A549 (cell line): ENCODE measurements at regions not wholly inside any gene's neighbourhood (a gene's known extent, or its start where the extent isn't known, plus 50 kb on each side); places are given as distances from the start of the nearest gene placed in this dataset.

Experiments used
- ATAC-seq, 2 experiments: fragments of 200-7000 bp in 1 of 2; fragments of >200 bp in 1 of 2; cut with Nextera tagmentation in 1 of 2; cut with Tn5 transposase in 1 of 2; 3 replicates each; pipeline versions ENCODE4 v1.8.0 to v1.9.1; 2018 to 2020; ENCODE audit warnings: mild to moderate bottlenecking in 1 of 2, moderate library complexity in 1 of 2
- CTCF ChIA-PET: fragments of 300-600 bp; sonication (Branson Sonifier 250); formaldehyde crosslinking; extraction: SDS; loops from one replicate; lab custom pipeline; 2021; ENCODE audit warnings: antibody characterized with exemption, inconsistent platforms; lab: Yijun Ruan, JAX
- POLR2A ChIA-PET: fragments of 350-600 bp; formaldehyde crosslinking; extraction: SDS; loops from one replicate; lab custom pipeline; 2021; ENCODE audit warnings: antibody characterized with exemption, inconsistent platforms; lab: Yijun Ruan, JAX
- DNase-seq, 2 experiments: peaks; one replicate each; pipeline versions ENCODE4 v3.0.0 to v3.0.0-alpha.2; 2011 to 2016; ENCODE audit warnings: low read depth in 1 of 2, low spot score in 1 of 2
- FAIRE-seq: peaks from 2 replicates; lab custom pipeline; 2011; peaks lifted over from hg19 to GRCh38; lab: Jason Lieb, UNC
- H3K27ac ChIP-seq, 2 experiments: fragments of >200 bp; sonication (Bioruptor Twin); formaldehyde crosslinking; 3 replicates each; pipeline ENCODE4 v1.5.1; 2016 to 2017
- H3K4me1 ChIP-seq: fragments of >200 bp; sonication (Bioruptor Twin); formaldehyde crosslinking; 3 replicates; pipeline ENCODE4 v1.6.1; 2016
- H3K4me2 ChIP-seq: fragments of >200 bp; sonication (Bioruptor Twin); formaldehyde crosslinking; 3 replicates; pipeline ENCODE4 v1.6.1; 2016
- H3K4me3 ChIP-seq: fragments of >200 bp; sonication (Bioruptor Twin); formaldehyde crosslinking; 3 replicates; pipeline ENCODE4 v1.5.1; 2016
- H3K9me3 ChIP-seq: fragments of >200 bp; sonication (Bioruptor Twin); formaldehyde crosslinking; 3 replicates; pipeline ENCODE4 v1.6.1; 2016
- BCL3 ChIP-seq: fragments of >200 bp; sonication (Bioruptor Twin); formaldehyde crosslinking; IDR thresholded peaks from 3 replicates; pipeline ENCODE4 v1.6.1; 2016
- CBX2 ChIP-seq: fragments of 200-600 bp; sonication (generic); IDR thresholded peaks from 2 replicates; pipeline ENCODE4 v1.6.1; 2016; ENCODE audit warnings: low read depth, mild to moderate bottlenecking, borderline replicate concordance
- CHD2 ChIP-seq: fragments of 150-350 bp; IDR thresholded peaks from 2 replicates; pipeline ENCODE4 v1.6.1; 2014; ENCODE audit warnings: low read length; ENCODE audit not compliant: partially characterized antibody
- EHMT2 ChIP-seq: fragments of 200-600 bp; sonication (generic); IDR thresholded peaks from 2 replicates; pipeline ENCODE4 v1.6.1; 2016; ENCODE audit warnings: antibody characterized with exemption, low read depth, mild to moderate bottlenecking, moderate library complexity
- GATA3 ChIP-seq: IDR thresholded peaks from 2 replicates; pipeline ENCODE4 v1.6.1; 2012; ENCODE audit warnings: borderline replicate concordance
- HOXB13 ChIP-seq: fragments of 250-450 bp; sonication (Bioruptor Pico); IDR thresholded peaks from 2 replicates; pipeline ENCODE4 v1.5.0; 2020; ENCODE audit warnings: low read depth, mild to moderate bottlenecking, moderate library complexity
- HOXB5 ChIP-seq: fragments of 250-450 bp; sonication (Bioruptor Pico); IDR thresholded peaks from 2 replicates; pipeline ENCODE4 v1.5.0; 2020; ENCODE audit warnings: mild to moderate bottlenecking, moderate library complexity
- JUNB ChIP-seq: fragments of >200 bp; sonication (Bioruptor Twin); formaldehyde crosslinking; IDR thresholded peaks from 2 replicates; pipeline ENCODE4 v1.6.1; 2016
- KDM1A ChIP-seq: fragments of 200-600 bp; sonication (generic); IDR thresholded peaks from 2 replicates; pipeline ENCODE4 v1.6.1; 2016; ENCODE audit warnings: low read depth, mild to moderate bottlenecking
- MAFK ChIP-seq: fragments of 450-650 bp; IDR thresholded peaks from 2 replicates; pipeline ENCODE4 v1.6.1; 2014; ENCODE audit not compliant: partially characterized antibody
- MAX ChIP-seq: IDR thresholded peaks from 2 replicates; pipeline ENCODE4 v1.6.1; 2012
- MYC ChIP-seq: IDR thresholded peaks from 2 replicates; pipeline ENCODE4 v1.6.1; 2012; ENCODE audit warnings: mild to moderate bottlenecking, inconsistent platforms, low read length, improper control_type of control experiment, borderline replicate concordance
- NFE2L2 ChIP-seq: fragments of 150-350 bp; conservative IDR thresholded peaks from 2 replicates; pipeline ENCODE4 v1.6.1; 2014; ENCODE audit warnings: low read length
- PHF8 ChIP-seq: fragments of 200-600 bp; sonication (generic); IDR thresholded peaks from 2 replicates; pipeline ENCODE4 v1.6.1; 2016; ENCODE audit warnings: low read depth, mild to moderate bottlenecking, antibody characterized with exemption, moderate library complexity, borderline replicate concordance
- RARB ChIP-seq: fragments of 250-450 bp; sonication (Bioruptor Pico); IDR thresholded peaks from 2 replicates; pipeline ENCODE4 v1.8.0; 2021; ENCODE audit warnings: mild to moderate bottlenecking, moderate library complexity
- RCOR1 ChIP-seq: fragments of 150-350 bp; IDR thresholded peaks from 2 replicates; pipeline ENCODE4 v1.6.1; 2014; ENCODE audit warnings: antibody characterized with exemption, low read length, low read depth
- REST ChIP-seq: fragments of 200-600 bp; sonication (generic); IDR thresholded peaks from 2 replicates; pipeline ENCODE4 v1.6.1; 2016; ENCODE audit warnings: antibody characterized with exemption, mild to moderate bottlenecking, moderate library complexity
- TP53 ChIP-seq: fragments of 250-450 bp; sonication (Bioruptor Pico); IDR thresholded peaks from 2 replicates; pipeline ENCODE4 v1.5.0; 2021; ENCODE audit warnings: mild to moderate bottlenecking, moderate library complexity
- ZNF302 ChIP-seq: fragments of 250-450 bp; sonication (Bioruptor Pico); IDR thresholded peaks from 2 replicates; pipeline ENCODE4 v1.9.0; 2021; ENCODE audit warnings: inconsistent platforms, mild to moderate bottlenecking, moderate library complexity
- ZSCAN20 ChIP-seq: fragments of 250-450 bp; sonication (Bioruptor Pico); IDR thresholded peaks from 2 replicates; pipeline ENCODE4 v1.8.0; 2022; ENCODE audit warnings: mild to moderate bottlenecking, moderate library complexity
- WGBS: methylation state at CpG from one replicate; pipeline ENCODE4 v1.1.6; 2017; ENCODE audit errors: missing lambda C conversion rate; 5-methylcytosine and 5-hydroxymethylcytosine counted together
- TF ChIP-seq, protein P1 (sequence below): fragments of 250-450 bp; sonication (Bioruptor Pico); IDR thresholded peaks from 2 replicates; pipeline ENCODE4 v1.5.0; 2021; ENCODE audit warnings: mild to moderate bottlenecking, moderate library complexity, borderline replicate concordance

GRCh38 chr2:147553775-147554271 lies 291.0 kb upstream of the ACVR2A start:
- ATAC-seq (no peak), FAIRE-seq (no peak), DNase-seq (no peak)
- no peak overlapping the region for H3K4me2 ChIP-seq
- no peak overlapping the region for H3K27ac ChIP-seq
- H3K9me3 ChIP-seq, result no peaks in the 10 kb centered on the region
- no peaks in the 10 kb centered on the region for H3K4me1 ChIP-seq
- WGBS, result 22% methylated on average over 6 of the region's 6 CpGs
- no peak overlapping the region for H3K4me3 ChIP-seq
- CTCF ChIA-PET, result no interaction called here
- POLR2A ChIA-PET, result no interaction called here
- TF ChIP-seq MAX (no peak), CBX2 (no peak), KDM1A (no peak), PHF8 (no peak)
- TF ChIP-seq, protein P1, sequence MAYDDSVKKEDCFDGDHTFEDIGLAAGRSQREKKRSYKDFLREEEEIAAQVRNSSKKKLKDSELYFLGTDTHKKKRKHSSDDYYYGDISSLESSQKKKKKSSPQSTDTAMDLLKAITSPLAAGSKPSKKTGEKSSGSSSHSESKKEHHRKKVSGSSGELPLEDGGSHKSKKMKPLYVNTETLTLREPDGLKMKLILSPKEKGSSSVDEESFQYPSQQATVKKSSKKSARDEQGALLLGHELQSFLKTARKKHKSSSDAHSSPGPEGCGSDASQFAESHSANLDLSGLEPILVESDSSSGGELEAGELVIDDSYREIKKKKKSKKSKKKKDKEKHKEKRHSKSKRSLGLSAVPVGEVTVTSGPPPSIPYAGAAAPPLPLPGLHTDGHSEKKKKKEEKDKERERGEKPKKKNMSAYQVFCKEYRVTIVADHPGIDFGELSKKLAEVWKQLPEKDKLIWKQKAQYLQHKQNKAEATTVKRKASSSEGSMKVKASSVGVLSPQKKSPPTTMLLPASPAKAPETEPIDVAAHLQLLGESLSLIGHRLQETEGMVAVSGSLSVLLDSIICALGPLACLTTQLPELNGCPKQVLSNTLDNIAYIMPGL (CRISPR knock-in tag), result no peak

DNA sequence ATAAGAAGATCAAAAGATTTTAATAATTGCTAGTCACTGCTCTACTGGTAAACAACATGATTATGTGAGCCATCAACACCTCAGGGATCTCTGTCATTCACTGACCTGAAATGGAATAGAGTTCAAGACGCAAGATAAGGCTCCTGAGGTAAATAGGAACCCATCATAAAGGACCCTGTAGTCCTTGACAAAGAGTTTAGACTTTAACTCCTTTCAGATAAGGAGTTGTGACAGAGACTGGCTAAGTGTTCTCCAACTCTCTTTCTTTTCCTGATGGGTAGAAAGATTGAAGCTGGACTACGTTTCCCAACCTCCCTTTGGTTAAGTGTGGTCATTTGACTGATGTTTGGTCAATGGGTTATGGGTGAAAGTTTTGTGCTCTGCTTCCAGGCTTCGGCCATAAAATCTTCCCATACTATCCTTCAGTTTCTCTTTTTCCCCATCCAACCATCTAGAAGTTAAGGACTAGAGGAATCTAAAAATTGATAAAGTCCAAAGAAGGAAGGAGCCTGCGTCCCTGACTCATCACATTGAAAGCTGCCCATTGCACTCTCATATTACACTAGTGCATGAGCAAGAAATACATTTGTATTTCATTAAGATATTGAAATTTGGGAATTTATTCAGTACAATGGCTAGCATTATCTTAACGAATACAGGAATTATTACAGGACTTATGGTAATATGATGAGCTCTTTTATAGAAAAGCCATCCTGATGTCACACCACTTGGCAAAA lies 293.7 kb upstream of the ACVR2A start:
- POLR2A ChIA-PET, result no interaction called here
- TF ChIP-seq REST (no peak), MYC (no peak), RARB (CRISPR knock-in tag) (no peak), CHD2 (no peak), JUNB (no peak), ZNF302 (CRISPR knock-in tag) (no peak), MAFK (no peak), NFE2L2 (no peak), BCL3 (no peak), HOXB13 (no peak), TP53 (no peak)
- TF ChIP-seq, all 56 proteins: peak for 0

DNA sequence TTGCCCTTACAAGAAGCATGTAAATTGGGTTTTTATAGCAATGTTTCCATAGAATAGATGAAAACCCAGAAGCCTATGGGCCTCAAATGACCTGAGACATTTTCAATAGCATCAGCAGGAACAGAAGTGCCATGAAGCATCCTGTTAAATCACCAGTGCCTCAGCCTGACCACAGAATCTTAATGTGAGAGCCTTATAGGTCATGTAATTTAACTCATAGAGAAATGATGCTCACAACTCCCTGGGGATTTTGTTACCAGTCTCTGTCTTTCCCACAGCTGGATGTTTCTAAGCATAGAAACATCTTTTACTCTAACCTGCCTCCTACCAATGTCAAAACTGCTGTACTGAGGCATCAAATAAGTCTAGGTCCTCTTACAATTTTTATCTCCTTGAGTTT lies 295.8 kb upstream of the ACVR2A start:
- ChIA-PET CTCF (no interaction called here), POLR2A (no interaction called here)
- Histone ChIP-seq H3K4me3 (no peak overlapping the region), H3K27ac (no peak overlapping the region), H3K4me1 (no peaks in the 10 kb centered on the region), H3K4me2 (no peak overlapping the region), H3K9me3 (no peaks in the 10 kb centered on the region)
- DNase-seq (no peak), ATAC-seq (no peak), FAIRE-seq (no peak)
- TF ChIP-seq ZSCAN20 (no peak), EHMT2 (no peak), GATA3 (no peak), KDM1A (no peak), HOXB5 (no peak), RCOR1 (no peak)

More for the DNA sequence above, 293.7 kb upstream of the ACVR2A start:
- no peaks in the 10 kb centered on the region for H3K9me3 ChIP-seq
- WGBS, result 2% methylated on average over 5 of the region's 5 CpGs
- H3K27ac ChIP-seq, result no peak overlapping the region
- no peak for ATAC-seq
- no peak for DNase-seq
- no peak for FAIRE-seq
- no peak overlapping the region for H3K4me3 ChIP-seq
- H3K4me2 ChIP-seq, result no peak overlapping the region
- H3K4me1 ChIP-seq, result no peaks in the 10 kb centered on the region
- CTCF ChIA-PET, result no interaction called here
